ENCODE measurements at regions not wholly inside any gene's neighbourhood (a gene's known extent, or its start where the extent isn't known, plus 50 kb on each side); places are given as distances from the start of the nearest gene placed in this dataset.

- Histone ChIP-seq H3K9me3 (ENCODE audit: low read length) (no peaks in the 10 kb centered on the region), H3K27me3 (ENCODE audit: control insufficient read depth in 1 of 2, insufficient read depth in 2 of 2, low read length in 2 of 2) (no peaks in the 10 kb centered on the region), H3K27ac (ENCODE audit: low read depth, low read length) (no peak overlapping the region), H3K4me1 (ENCODE audit: insufficient read depth, low read length) (peaks cover 9% of the 10 kb centered on the region), H3K36me3 (ENCODE audit: insufficient read depth, low read length) (no peaks in the 10 kb centered on the region), H3K4me3 (ENCODE audit: low read depth in 1 of 2, low read length in 2 of 2) (no peak overlapping the region), H3K9ac (ENCODE audit: low read length) (no peak overlapping the region)
These were observed 523.9 kb upstream of the MGMT start for GRCh38 chr10:128943111-128943510.

GRCh38 chr10:128945398-128945797 lies 521.6 kb upstream of the MGMT start:
- Histone ChIP-seq H3K27me3 (ENCODE audit: control insufficient read depth in 1 of 2, insufficient read depth in 2 of 2, low read length in 2 of 2) (no peaks in the 10 kb centered on the region), H3K9ac (ENCODE audit: low read length) (no peak overlapping the region), H3K4me3 (ENCODE audit: low read depth in 1 of 2, low read length in 2 of 2) (no peak overlapping the region), H3K36me3 (ENCODE audit: insufficient read depth, low read length) (no peaks in the 10 kb centered on the region), H3K27ac (ENCODE audit: low read depth, low read length) (no peak overlapping the region), H3K9me3 (ENCODE audit: low read length) (no peaks in the 10 kb centered on the region), H3K4me1 (ENCODE audit: insufficient read depth, low read length) (no peaks in the 10 kb centered on the region)

DNA sequence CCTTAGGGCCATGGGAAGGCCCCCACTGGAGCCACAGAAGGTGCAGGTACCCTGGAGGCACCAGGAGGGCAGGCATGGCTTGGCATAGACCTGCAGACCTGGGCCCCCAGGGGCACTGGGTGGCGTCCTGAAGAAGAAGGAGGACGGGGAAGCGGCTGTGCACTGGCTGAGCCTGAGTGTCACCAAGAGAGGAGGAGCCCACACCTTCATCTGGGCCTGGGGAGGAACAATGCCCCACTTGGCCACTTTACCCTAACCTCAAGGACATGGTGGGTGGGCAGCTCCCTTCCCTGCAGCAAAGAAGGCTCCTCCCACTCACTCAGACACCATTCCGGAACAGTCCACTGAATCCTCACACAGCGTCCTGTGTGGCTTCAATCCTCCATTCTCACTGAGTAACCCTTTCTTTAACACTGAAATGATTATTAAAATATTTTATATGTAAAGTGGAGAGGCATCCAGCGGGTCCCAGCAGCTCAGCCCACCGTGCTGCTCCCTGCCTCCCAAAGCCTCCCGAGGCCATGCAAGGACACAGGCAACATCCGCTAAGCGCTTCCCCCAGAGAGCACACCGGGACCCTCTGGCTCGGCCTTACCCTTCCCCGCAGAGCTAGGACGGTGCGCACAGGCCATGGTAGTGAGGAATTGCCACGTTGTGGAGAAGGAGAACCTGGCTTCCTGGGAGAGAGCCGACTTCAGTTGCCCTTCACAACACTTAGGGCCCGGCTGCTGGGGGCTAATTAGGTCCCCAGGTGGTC lies 516.7 kb upstream of the MGMT start:
- no peak overlapping the region for H3K27ac ChIP-seq (ENCODE audit: low read depth, low read length)
- H3K9me3 ChIP-seq (ENCODE audit: low read length), result no peaks in the 10 kb centered on the region
- H3K4me1 ChIP-seq (ENCODE audit: insufficient read depth, low read length), result no peaks in the 10 kb centered on the region
- no peaks in the 10 kb centered on the region for H3K27me3 ChIP-seq (ENCODE audit: control insufficient read depth in 1 of 2, insufficient read depth in 2 of 2, low read length in 2 of 2)
- no peaks in the 10 kb centered on the region for H3K36me3 ChIP-seq (ENCODE audit: insufficient read depth, low read length)
- no peak overlapping the region for H3K9ac ChIP-seq (ENCODE audit: low read length)
- no peak overlapping the region for H3K4me3 ChIP-seq (ENCODE audit: low read depth in 1 of 2, low read length in 2 of 2)

- H3K9me3 ChIP-seq (ENCODE audit: low read length), result no peaks in the 10 kb centered on the region
- H3K9ac ChIP-seq (ENCODE audit: low read length), result no peak overlapping the region
- H3K27ac ChIP-seq (ENCODE audit: low read depth, low read length), result no peak overlapping the region
- no peak overlapping the region for H3K4me3 ChIP-seq (ENCODE audit: low read depth in 1 of 2, low read length in 2 of 2)
- H3K27me3 ChIP-seq (ENCODE audit: control insufficient read depth in 1 of 2, insufficient read depth in 2 of 2, low read length in 2 of 2), result no peaks in the 10 kb centered on the region
- H3K36me3 ChIP-seq (ENCODE audit: insufficient read depth, low read length), result no peaks in the 10 kb centered on the region
- no peaks in the 10 kb centered on the region for H3K4me1 ChIP-seq (ENCODE audit: insufficient read depth, low read length)
These were observed 516.1 kb upstream of the MGMT start for GRCh38 chr10:128950916-128951275.

- Histone ChIP-seq H3K9me3 (ENCODE audit: low read length) (no peaks in the 10 kb centered on the region), H3K4me1 (ENCODE audit: insufficient read depth, low read length) (no peaks in the 10 kb centered on the region), H3K4me3 (ENCODE audit: low read depth in 1 of 2, low read length in 2 of 2) (no peak overlapping the region), H3K36me3 (ENCODE audit: insufficient read depth, low read length) (no peaks in the 10 kb centered on the region), H3K27ac (ENCODE audit: low read depth, low read length) (no peak overlapping the region), H3K9ac (ENCODE audit: low read length) (no peak overlapping the region), H3K27me3 (ENCODE audit: control insufficient read depth in 1 of 2, insufficient read depth in 2 of 2, low read length in 2 of 2) (no peaks in the 10 kb centered on the region)
These were observed 514.2 kb upstream of the MGMT start for GRCh38 chr10:128952856-128953255.

DNA sequence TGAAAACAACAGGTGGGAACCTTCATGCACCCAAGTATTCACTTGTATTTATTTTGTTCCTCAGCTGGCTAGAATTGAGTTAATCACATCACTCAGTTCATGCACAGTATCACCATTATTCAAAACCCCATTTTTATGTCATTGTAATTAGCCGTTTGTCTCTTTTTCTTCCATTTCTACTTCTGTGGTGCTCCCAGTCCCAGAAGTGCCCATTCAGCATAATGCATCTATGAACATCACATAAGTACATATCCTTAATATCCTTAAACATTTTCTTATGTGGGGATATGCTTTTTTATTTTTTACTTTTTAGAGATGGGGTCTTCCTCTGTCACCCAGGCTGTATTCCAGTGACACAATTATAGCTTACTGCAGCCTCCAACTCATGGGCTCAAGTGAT lies 510.9 kb upstream of the MGMT start:
- no peaks in the 10 kb centered on the region for H3K4me1 ChIP-seq (ENCODE audit: insufficient read depth, low read length)
- H3K4me3 ChIP-seq (ENCODE audit: low read depth in 1 of 2, low read length in 2 of 2), result no peak overlapping the region
- H3K36me3 ChIP-seq (ENCODE audit: insufficient read depth, low read length), result no peaks in the 10 kb centered on the region
- H3K9me3 ChIP-seq (ENCODE audit: low read length), result no peaks in the 10 kb centered on the region
- no peaks in the 10 kb centered on the region for H3K27me3 ChIP-seq (ENCODE audit: control insufficient read depth in 1 of 2, insufficient read depth in 2 of 2, low read length in 2 of 2)
- no peak overlapping the region for H3K27ac ChIP-seq (ENCODE audit: low read depth, low read length)
- H3K9ac ChIP-seq (ENCODE audit: low read length), result no peak overlapping the region

- Histone ChIP-seq H3K27me3 (ENCODE audit: control insufficient read depth in 1 of 2, insufficient read depth in 2 of 2, low read length in 2 of 2) (no peaks in the 10 kb centered on the region), H3K4me1 (ENCODE audit: insufficient read depth, low read length) (no peaks in the 10 kb centered on the region), H3K4me3 (ENCODE audit: low read depth in 1 of 2, low read length in 2 of 2) (no peak overlapping the region), H3K36me3 (ENCODE audit: insufficient read depth, low read length) (no peaks in the 10 kb centered on the region), H3K9ac (ENCODE audit: low read length) (no peak overlapping the region), H3K9me3 (ENCODE audit: low read length) (no peaks in the 10 kb centered on the region), H3K27ac (ENCODE audit: low read depth, low read length) (no peak overlapping the region)
These were observed 509.8 kb upstream of the MGMT start for GRCh38 chr10:128957221-128957620.

DNA sequence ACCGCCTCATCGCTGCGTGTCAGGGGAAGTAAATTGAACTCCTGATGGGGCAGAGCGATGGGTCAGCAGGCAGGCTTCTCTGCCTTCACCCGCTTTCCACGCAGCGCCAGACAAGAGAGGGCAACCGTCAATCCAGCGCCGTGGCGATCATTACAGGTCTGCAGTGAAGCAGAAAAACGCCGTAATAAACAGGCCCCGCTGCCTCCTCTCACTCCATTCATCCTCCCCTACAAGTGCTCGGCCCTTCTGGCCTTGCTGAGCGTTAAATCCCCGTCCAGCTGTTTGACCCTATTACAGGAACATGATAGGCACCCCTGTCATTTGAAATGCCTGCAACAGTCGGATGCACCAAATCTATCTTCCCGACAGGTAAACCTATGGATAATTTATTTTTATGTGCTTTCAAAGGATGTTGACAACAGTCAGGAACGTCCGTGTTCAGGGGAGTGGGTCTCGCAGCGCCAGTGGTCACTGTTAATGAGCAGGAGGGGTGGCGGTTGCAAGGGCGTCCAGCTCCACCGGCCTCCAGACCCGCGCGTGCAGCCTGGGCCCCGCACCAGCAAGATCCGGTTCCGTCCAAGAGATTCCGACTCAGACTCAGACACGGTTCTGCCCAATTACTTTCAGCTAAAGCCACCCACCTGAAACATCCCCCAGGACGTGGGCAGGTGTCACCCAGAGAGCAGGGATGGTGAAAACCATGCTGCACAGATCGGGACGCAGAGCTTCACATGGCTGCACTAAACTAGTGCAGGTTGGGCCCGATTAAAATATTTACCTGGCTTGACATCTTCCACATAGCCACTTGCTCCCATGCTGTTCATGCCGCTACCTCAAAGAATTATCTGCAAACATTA lies 508.0 kb upstream of the MGMT start:
- Histone ChIP-seq H3K4me3 (ENCODE audit: low read depth in 1 of 2, low read length in 2 of 2) (no peak overlapping the region), H3K36me3 (ENCODE audit: insufficient read depth, low read length) (no peaks in the 10 kb centered on the region), H3K27ac (ENCODE audit: low read depth, low read length) (no peak overlapping the region), H3K4me1 (ENCODE audit: insufficient read depth, low read length) (no peaks in the 10 kb centered on the region), H3K9me3 (ENCODE audit: low read length) (no peaks in the 10 kb centered on the region), H3K27me3 (ENCODE audit: control insufficient read depth in 1 of 2, insufficient read depth in 2 of 2, low read length in 2 of 2) (no peaks in the 10 kb centered on the region), H3K9ac (ENCODE audit: low read length) (no peak overlapping the region)

DNA sequence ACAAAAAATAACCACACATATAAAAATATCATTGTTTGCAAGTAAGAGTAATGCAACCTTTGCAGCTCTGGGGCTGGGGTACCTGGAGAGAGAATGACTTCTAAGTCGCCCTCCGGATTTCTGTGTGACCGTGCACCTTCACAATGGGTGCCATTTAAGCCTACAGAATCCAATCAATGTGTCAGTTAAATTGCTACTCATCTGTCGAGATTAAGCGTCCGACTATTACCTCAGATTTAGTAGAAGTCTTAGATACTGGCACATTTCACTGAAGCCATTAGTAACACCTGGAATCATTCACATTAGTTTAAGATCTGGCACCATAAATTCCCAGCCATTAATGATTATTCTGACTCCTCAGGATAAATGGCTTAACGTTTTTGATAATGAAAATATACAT lies 507.3 kb upstream of the MGMT start:
- Histone ChIP-seq H3K27me3 (ENCODE audit: control insufficient read depth in 1 of 2, insufficient read depth in 2 of 2, low read length in 2 of 2) (no peaks in the 10 kb centered on the region), H3K27ac (ENCODE audit: low read depth, low read length) (no peak overlapping the region), H3K4me1 (ENCODE audit: insufficient read depth, low read length) (no peaks in the 10 kb centered on the region), H3K36me3 (ENCODE audit: insufficient read depth, low read length) (no peaks in the 10 kb centered on the region), H3K4me3 (ENCODE audit: low read depth in 1 of 2, low read length in 2 of 2) (no peak overlapping the region), H3K9ac (ENCODE audit: low read length) (no peak overlapping the region), H3K9me3 (ENCODE audit: low read length) (no peaks in the 10 kb centered on the region)

DNA sequence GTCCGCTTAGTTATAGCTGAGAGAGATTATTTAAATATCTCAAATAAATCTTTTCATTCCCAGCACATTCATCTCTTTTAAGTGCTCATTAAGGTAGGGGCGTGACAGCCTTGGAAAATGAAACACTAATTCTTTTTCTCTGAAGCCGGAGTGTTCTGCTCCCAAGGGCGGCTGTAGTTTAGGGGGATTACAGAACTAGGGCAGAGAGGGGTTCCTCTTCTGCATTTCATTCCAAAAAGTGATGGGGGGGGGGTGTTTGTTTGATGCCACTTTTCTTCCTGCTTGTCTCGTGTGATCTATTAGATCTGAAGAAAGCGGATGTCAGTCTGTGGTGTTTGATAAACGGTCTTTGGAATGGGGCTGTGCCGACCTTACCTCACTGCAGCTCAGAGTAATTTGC lies 506.5 kb upstream of the MGMT start:
- H3K4me3 ChIP-seq (ENCODE audit: low read depth in 1 of 2, low read length in 2 of 2), result no peak overlapping the region
- no peaks in the 10 kb centered on the region for H3K9me3 ChIP-seq (ENCODE audit: low read length)
- no peak overlapping the region for H3K27ac ChIP-seq (ENCODE audit: low read depth, low read length)
- H3K27me3 ChIP-seq (ENCODE audit: control insufficient read depth in 1 of 2, insufficient read depth in 2 of 2, low read length in 2 of 2), result no peaks in the 10 kb centered on the region
- H3K4me1 ChIP-seq (ENCODE audit: insufficient read depth, low read length), result no peaks in the 10 kb centered on the region
- H3K9ac ChIP-seq (ENCODE audit: low read length), result no peak overlapping the region
- no peaks in the 10 kb centered on the region for H3K36me3 ChIP-seq (ENCODE audit: insufficient read depth, low read length)

- no peak overlapping the region for H3K4me3 ChIP-seq (ENCODE audit: low read depth in 1 of 2, low read length in 2 of 2)
These were observed 504.9 kb upstream of the MGMT start for GRCh38 chr10:128962182-128962581.

More at GRCh38 chr10:128962182-128962581, 504.9 kb upstream of the MGMT start:
- Histone ChIP-seq H3K27ac (ENCODE audit: low read depth, low read length) (no peak overlapping the region), H3K4me1 (ENCODE audit: insufficient read depth, low read length) (no peaks in the 10 kb centered on the region), H3K27me3 (ENCODE audit: control insufficient read depth in 1 of 2, insufficient read depth in 2 of 2, low read length in 2 of 2) (no peaks in the 10 kb centered on the region), H3K9ac (ENCODE audit: low read length) (no peak overlapping the region), H3K9me3 (ENCODE audit: low read length) (no peaks in the 10 kb centered on the region), H3K36me3 (ENCODE audit: insufficient read depth, low read length) (no peaks in the 10 kb centered on the region)

All from muscle layer of colon (tissue), 2 donors.